ENCODE measurements at regions not wholly inside any gene's neighbourhood (a gene's known extent, or its start where the extent isn't known, plus 50 kb on each side); places are given as distances from the start of the nearest gene placed in this dataset.

GRCh38 chr1:17955302-17956285 lies 152.0 kb upstream of the IGSF21 start:
- TF ChIP-seq GATA1 (IDR thresholded peaks at IDR 0.05; ENCODE audit: low read depth, low read length): no peak
- no peak for TF ChIP-seq POLR2A (IDR thresholded peaks at IDR 0.05; ENCODE audit: low read length)
- DNase-seq: no peak

GRCh38 chr1:17957588-17958267 lies 149.9 kb upstream of the IGSF21 start:
- TF ChIP-seq GATA1 (IDR thresholded peaks at IDR 0.05; ENCODE audit: low read depth, low read length) (no peak), POLR2A (IDR thresholded peaks at IDR 0.05; ENCODE audit: low read length) (no peak)
- DNase-seq: no peak

- no peak for DNase-seq
- TF ChIP-seq POLR2A (IDR thresholded peaks at IDR 0.05; ENCODE audit: low read length) (no peak), GATA1 (IDR thresholded peaks at IDR 0.05; ENCODE audit: low read depth, low read length) (no peak)
Measured at GRCh38 chr1:17958704-17959103, 148.9 kb upstream of the IGSF21 start.

- DNase-seq: no peak
- TF ChIP-seq POLR2A (IDR thresholded peaks at IDR 0.05; ENCODE audit: low read length) (no peak), GATA1 (IDR thresholded peaks at IDR 0.05; ENCODE audit: low read depth, low read length) (no peak)
Measured at GRCh38 chr1:17963513-17963912, 144.1 kb upstream of the IGSF21 start.

GRCh38 chr1:17965515-17966100 lies 142.0 kb upstream of the IGSF21 start:
- TF ChIP-seq GATA1 (IDR thresholded peaks at IDR 0.05; ENCODE audit: low read depth, low read length): no peak
- TF ChIP-seq POLR2A (IDR thresholded peaks at IDR 0.05; ENCODE audit: low read length): no peak
- no peak for DNase-seq

DNA sequence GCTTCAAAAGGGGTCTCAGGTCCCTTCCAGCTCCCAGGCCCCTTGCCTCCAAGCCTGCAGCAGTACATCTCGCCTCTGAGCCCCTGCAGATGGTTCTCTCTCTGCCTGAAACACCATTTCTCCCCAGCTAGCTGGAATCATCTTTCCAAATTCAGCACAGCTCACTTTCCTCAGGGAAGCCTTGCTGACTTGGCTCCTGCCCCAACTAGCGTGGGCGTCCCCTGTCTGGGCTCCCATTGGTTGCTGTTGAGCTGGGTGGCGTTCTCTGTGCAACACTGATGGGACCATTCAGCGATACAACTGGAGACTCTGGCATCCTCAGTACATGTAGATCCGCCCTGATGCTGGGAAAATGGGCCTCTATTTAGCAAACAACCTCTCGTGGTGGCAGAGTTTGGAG lies 141.3 kb upstream of the IGSF21 start:
- TF ChIP-seq GATA1 (IDR thresholded peaks at IDR 0.05; ENCODE audit: low read depth, low read length) (no peak), POLR2A (IDR thresholded peaks at IDR 0.05; ENCODE audit: low read length) (no peak)
- no peak for DNase-seq

GRCh38 chr1:17967623-17968255 lies 139.9 kb upstream of the IGSF21 start:
- TF ChIP-seq GATA1 (IDR thresholded peaks at IDR 0.05; ENCODE audit: low read depth, low read length) (no peak), POLR2A (IDR thresholded peaks at IDR 0.05; ENCODE audit: low read length) (no peak)

GRCh38 chr1:17970757-17971156 lies 136.8 kb upstream of the IGSF21 start:
- TF ChIP-seq POLR2A (IDR thresholded peaks at IDR 0.05; ENCODE audit: low read length) (no peak), GATA1 (IDR thresholded peaks at IDR 0.05; ENCODE audit: low read depth, low read length) (no peak)
- no peak for DNase-seq

More at GRCh38 chr1:17967623-17968255, 139.9 kb upstream of the IGSF21 start:
- DNase-seq: no peak

DNA sequence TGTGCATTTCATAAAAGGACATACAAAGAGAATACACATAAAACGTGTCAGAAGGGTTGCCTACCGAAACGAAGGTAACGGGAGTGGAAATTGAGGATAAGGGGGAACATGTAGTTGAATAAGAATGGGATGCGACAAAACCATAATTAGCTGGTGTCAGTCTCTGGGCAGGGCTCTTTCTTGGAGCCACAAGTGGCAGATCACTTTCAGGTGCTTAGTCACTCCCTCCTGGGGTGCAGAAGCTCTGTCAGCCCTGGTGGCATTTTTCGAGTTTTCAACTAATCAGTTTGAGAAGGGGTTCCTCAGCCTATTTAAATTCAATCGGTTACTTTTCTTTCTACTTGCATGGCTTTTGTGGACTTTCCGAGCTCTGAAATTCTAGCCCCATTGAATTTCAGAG lies 133.9 kb upstream of the IGSF21 start:
- no peak for DNase-seq
- TF ChIP-seq POLR2A (IDR thresholded peaks at IDR 0.05; ENCODE audit: low read length) (no peak), GATA1 (IDR thresholded peaks at IDR 0.05; ENCODE audit: low read depth, low read length) (no peak)

GRCh38 chr1:17976854-17977253 lies 130.7 kb upstream of the IGSF21 start:
- no peak for DNase-seq
- TF ChIP-seq POLR2A (IDR thresholded peaks at IDR 0.05; ENCODE audit: low read length) (no peak), GATA1 (IDR thresholded peaks at IDR 0.05; ENCODE audit: low read depth, low read length) (no peak)

- no peak for DNase-seq
- TF ChIP-seq POLR2A (IDR thresholded peaks at IDR 0.05; ENCODE audit: low read length): no peak
- no peak for TF ChIP-seq GATA1 (IDR thresholded peaks at IDR 0.05; ENCODE audit: low read depth, low read length)
Measured at GRCh38 chr1:17978016-17978415, 129.6 kb upstream of the IGSF21 start.

DNA sequence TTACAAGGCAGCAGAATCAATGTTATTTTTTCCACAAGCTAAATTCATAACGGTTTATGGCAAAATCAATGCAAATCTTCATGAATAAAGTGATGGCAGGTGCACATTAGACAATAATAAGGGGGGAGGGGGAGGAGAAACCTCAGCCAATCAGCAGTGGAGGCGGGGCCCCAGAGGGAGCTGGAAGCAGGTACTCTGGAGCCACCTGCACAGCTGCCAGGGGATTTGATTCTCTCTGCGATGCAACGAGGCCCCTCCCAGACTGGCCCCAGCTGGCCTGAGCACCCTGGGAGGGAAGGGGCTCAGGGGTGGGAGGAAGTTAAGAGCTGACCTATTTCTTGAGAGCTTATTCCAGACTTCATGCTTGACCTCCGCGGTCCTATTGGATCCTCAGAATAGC lies 127.8 kb upstream of the IGSF21 start:
- DNase-seq: no peak
- TF ChIP-seq POLR2A (IDR thresholded peaks at IDR 0.05; ENCODE audit: low read length): no peak
- TF ChIP-seq GATA1 (IDR thresholded peaks at IDR 0.05; ENCODE audit: low read depth, low read length): no peak

DNA sequence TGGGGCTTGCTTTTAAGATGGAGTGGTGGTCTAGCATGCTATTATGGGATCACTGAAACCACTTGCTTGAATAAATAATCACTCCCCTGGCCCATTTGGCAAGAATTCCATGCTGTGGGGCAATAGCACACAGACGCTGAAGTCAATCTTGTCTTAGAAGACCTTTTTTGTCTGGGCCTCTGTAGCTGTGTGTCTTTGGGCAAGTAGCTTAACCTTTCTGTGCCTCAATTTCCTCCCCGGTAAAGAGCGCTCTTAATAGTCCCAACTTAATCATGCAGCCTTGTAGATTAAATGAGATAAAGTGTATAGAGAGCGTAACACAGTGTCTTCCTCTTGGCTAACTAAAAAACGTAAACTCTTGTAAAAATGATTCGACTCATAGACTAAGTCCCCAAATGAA lies 125.4 kb upstream of the IGSF21 start:
- no peak for TF ChIP-seq GATA1 (IDR thresholded peaks at IDR 0.05; ENCODE audit: low read depth, low read length)
- no peak for TF ChIP-seq POLR2A (IDR thresholded peaks at IDR 0.05; ENCODE audit: low read length)
- no peak for DNase-seq

- peak; percentile 13 to 56 for DNase-seq
- TF ChIP-seq POLR2A (IDR thresholded peaks at IDR 0.05; ENCODE audit: low read length): no peak
- no peak for TF ChIP-seq GATA1 (IDR thresholded peaks at IDR 0.05; ENCODE audit: low read depth, low read length)
Measured at GRCh38 chr1:17984583-17984982, 123.0 kb upstream of the IGSF21 start.

Measured in erythroblast (primary cell).